T-helper 1 cell treated with Interleukin-12 subunit alpha and Interleukin-12 subunit beta and Interleukin-4 antibody, amounts not matched to agents 30 μg/mL and 1 μg/mL, for 36 hours (primary cell): ENCODE measurements at regions not wholly inside any gene's neighbourhood (a gene's known extent, or its start where the extent isn't known, plus 50 kb on each side); places are given as distances from the start of the nearest gene placed in this dataset.
"Not testable (repeated sequence)": the region's sequence is repeated elsewhere in the genome, so short reads cannot be mapped to it uniquely, and the experiment has no call there.

ENCODE experiments used
- H3K27ac Mint-ChIP-seq: one replicate; pipeline ENCODE4 v1.8.0; 2021; ENCODE audit warnings: mild to moderate bottlenecking, mixed read lengths
- H3K27me3 Mint-ChIP-seq: one replicate; pipeline ENCODE4 v1.8.0; 2021; ENCODE audit warnings: low read depth, mixed read lengths
- H3K36me3 Mint-ChIP-seq: one replicate; pipeline ENCODE4 v1.8.0; 2021; ENCODE audit warnings: low read depth, mixed read lengths
- H3K4me1 Mint-ChIP-seq: one replicate; pipeline ENCODE4 v1.8.0; 2021; ENCODE audit warnings: low read depth, mixed read lengths
- H3K4me3 Mint-ChIP-seq: one replicate; pipeline ENCODE4 v1.8.0; 2021; ENCODE audit warnings: mild to moderate bottlenecking, moderate library complexity, mixed read lengths
- H3K9me3 Mint-ChIP-seq: one replicate; pipeline ENCODE4 v1.8.0; 2021; ENCODE audit warnings: mixed read lengths

DNA sequence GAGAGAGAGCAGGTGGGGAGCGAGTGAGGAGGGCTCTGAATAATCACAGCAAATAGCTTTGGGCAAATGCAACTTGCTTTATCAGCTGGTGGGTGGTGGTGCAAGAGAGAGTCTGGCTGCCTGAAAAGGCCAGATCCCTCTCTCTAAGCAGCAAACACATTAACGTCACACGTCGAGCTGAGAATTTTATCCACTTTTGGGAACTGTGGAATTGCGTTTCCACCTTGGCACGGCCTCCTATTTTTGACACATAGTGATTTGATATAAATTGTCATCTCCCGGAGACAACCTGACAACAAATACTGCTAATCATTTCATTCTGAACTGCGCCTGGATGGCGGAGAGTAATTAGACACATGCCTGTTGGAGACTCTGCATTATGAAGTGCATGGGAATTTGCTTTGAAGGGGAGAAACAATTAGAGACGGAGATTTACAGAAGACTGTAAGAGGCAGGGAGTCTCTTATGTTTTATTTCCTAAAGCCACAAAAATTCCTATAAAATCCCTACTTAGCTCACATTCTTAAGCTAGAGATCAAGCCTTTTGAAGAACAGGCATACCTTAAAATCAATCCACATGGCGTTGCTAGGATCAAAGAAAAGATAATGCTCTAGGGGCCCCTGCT, 634.1 kb downstream of the TDRD15 start:
- no peaks in the 10 kb centered on the region for H3K36me3 Mint-ChIP-seq
- H3K4me3 Mint-ChIP-seq = no peak overlapping the region
- no peak overlapping the region for H3K27ac Mint-ChIP-seq
- H3K9me3 Mint-ChIP-seq = peaks cover 12% of the 10 kb centered on the region
- no peaks in the 10 kb centered on the region for H3K4me1 Mint-ChIP-seq
- no peaks in the 10 kb centered on the region for H3K27me3 Mint-ChIP-seq

GRCh38 chr2:21759819-21760218, 636.1 kb downstream of the TDRD15 start:
- Mint-ChIP-seq H3K36me3 (no peaks in the 10 kb centered on the region), H3K9me3 (peaks cover 12% of the 10 kb centered on the region), H3K4me3 (no peak overlapping the region), H3K27me3 (no peaks in the 10 kb centered on the region), H3K27ac (no peak overlapping the region), H3K4me1 (no peaks in the 10 kb centered on the region)

GRCh38 chr2:21761361-21761760, 637.6 kb downstream of the TDRD15 start:
- peaks cover 12% of the 10 kb centered on the region for H3K9me3 Mint-ChIP-seq
- no peaks in the 10 kb centered on the region for H3K36me3 Mint-ChIP-seq
- no peaks in the 10 kb centered on the region for H3K4me1 Mint-ChIP-seq
- no peak overlapping the region for H3K27ac Mint-ChIP-seq
- no peaks in the 10 kb centered on the region for H3K27me3 Mint-ChIP-seq
- no peak overlapping the region for H3K4me3 Mint-ChIP-seq

- no peak overlapping the region for H3K27ac Mint-ChIP-seq
- no peaks in the 10 kb centered on the region for H3K27me3 Mint-ChIP-seq
- H3K4me3 Mint-ChIP-seq = no peak overlapping the region
- H3K4me1 Mint-ChIP-seq = no peaks in the 10 kb centered on the region
- H3K9me3 Mint-ChIP-seq = peaks cover 12% of the 10 kb centered on the region
- no peaks in the 10 kb centered on the region for H3K36me3 Mint-ChIP-seq
These were observed 639.7 kb downstream of the TDRD15 start for GRCh38 chr2:21763501-21763900.

GRCh38 chr2:21770787-21771186, 647.0 kb downstream of the TDRD15 start:
- Mint-ChIP-seq H3K27me3 (no peaks in the 10 kb centered on the region), H3K27ac (no peak overlapping the region), H3K4me3 (no peak overlapping the region), H3K36me3 (no peaks in the 10 kb centered on the region), H3K4me1 (no peaks in the 10 kb centered on the region), H3K9me3 (peaks cover 4% of the 10 kb centered on the region)

DNA sequence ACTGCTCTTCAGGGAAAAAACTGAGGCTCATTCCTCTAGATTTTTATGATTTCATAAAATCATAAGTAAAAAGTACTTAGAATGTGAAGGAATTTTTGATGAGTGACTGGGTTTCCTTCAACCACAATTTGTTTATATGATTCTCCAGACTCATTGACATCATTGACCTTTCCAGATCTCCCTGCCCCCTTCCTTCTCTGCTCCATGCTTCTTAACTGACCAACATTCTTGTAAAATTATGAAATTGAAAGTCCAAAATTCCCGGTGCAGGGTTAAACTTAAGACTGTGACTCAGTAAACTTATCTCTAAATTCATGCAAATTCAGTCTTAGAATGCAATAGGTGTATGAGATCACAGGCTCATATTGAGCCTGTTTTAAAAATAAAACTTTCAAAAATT, 648.9 kb downstream of the TDRD15 start:
- Mint-ChIP-seq H3K9me3 (peaks cover 4% of the 10 kb centered on the region), H3K36me3 (no peaks in the 10 kb centered on the region), H3K4me3 (no peak overlapping the region), H3K4me1 (no peaks in the 10 kb centered on the region), H3K27ac (no peak overlapping the region), H3K27me3 (no peaks in the 10 kb centered on the region)

DNA sequence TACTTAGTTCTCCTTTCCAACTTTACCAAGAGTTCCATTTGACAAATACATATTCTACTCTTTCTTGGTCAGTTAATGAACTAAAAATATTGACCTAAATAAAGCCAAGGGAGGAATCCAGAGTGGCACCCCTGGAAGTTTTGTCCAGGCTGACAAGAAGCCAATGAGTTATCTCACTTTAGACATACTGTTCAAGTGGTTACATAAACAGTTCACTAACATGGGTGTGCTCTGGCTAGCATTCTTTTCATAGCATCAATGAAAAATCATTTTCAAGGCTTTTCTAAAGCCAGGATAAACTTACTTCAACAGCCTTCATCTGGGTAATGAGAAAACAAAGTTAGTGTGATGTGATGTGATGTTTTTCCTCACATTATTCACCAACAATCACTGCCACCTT, 649.4 kb downstream of the TDRD15 start:
- Mint-ChIP-seq H3K27ac (no peak overlapping the region), H3K4me3 (no peak overlapping the region), H3K27me3 (no peaks in the 10 kb centered on the region), H3K9me3 (peaks cover 4% of the 10 kb centered on the region), H3K4me1 (no peaks in the 10 kb centered on the region), H3K36me3 (no peaks in the 10 kb centered on the region)

GRCh38 chr2:21774691-21775368, 651.1 kb downstream of the TDRD15 start:
- Mint-ChIP-seq H3K27me3 (no peaks in the 10 kb centered on the region), H3K36me3 (no peaks in the 10 kb centered on the region), H3K27ac (no peak overlapping the region), H3K4me1 (no peaks in the 10 kb centered on the region), H3K9me3 (no peaks in the 10 kb centered on the region), H3K4me3 (no peak overlapping the region)

GRCh38 chr2:21779786-21780185, 656.0 kb downstream of the TDRD15 start:
- Mint-ChIP-seq H3K9me3 (no peaks in the 10 kb centered on the region), H3K27ac (no peak overlapping the region), H3K36me3 (no peaks in the 10 kb centered on the region), H3K27me3 (no peaks in the 10 kb centered on the region), H3K4me1 (no peaks in the 10 kb centered on the region), H3K4me3 (no peak overlapping the region)

DNA sequence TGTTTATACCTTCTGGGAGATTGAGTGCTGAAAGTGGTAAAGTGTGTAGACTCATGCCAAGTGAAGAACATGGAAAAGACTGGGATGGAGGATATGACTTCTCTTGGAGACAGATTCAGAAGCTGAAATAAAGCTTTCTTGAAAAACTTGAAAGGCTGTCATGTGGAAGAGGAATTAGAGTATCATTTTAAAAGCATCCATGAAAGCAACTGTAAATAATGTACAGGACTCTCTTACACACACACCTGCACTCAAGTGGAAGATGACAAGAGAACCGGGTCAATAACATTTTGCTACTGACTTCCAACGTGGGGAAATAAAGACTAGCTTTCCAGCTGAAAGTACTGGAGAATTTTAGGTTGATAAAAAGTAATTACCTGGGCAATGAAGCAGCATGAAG, 658.2 kb downstream of the TDRD15 start:
- H3K27me3 Mint-ChIP-seq = no peaks in the 10 kb centered on the region
- no peak overlapping the region for H3K4me3 Mint-ChIP-seq
- H3K4me1 Mint-ChIP-seq = no peaks in the 10 kb centered on the region
- H3K36me3 Mint-ChIP-seq = no peaks in the 10 kb centered on the region
- H3K9me3 Mint-ChIP-seq = no peaks in the 10 kb centered on the region
- no peak overlapping the region for H3K27ac Mint-ChIP-seq

DNA sequence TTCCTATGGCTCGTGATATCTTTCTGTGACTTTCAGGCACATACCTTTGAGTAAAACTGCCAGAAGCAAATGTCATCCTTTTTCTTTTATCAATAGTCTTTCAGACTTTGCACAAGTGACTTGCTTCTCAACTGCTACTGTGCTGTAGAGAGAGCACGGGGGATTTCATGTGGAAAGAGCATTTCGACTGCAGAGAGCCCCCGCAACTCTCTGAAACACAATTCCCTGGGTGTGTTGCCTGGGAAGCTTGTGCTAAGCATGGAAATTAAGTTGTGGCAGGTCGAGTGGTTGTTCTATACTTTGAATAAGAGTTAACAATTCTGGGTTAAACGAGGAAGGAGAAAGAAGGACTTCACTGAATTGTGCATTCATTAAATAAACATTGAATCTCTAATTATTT, 659.1 kb downstream of the TDRD15 start:
- H3K9me3 Mint-ChIP-seq = no peaks in the 10 kb centered on the region
- no peak overlapping the region for H3K4me3 Mint-ChIP-seq
- no peaks in the 10 kb centered on the region for H3K36me3 Mint-ChIP-seq
- no peak overlapping the region for H3K27ac Mint-ChIP-seq
- no peaks in the 10 kb centered on the region for H3K27me3 Mint-ChIP-seq
- H3K4me1 Mint-ChIP-seq = no peaks in the 10 kb centered on the region

DNA sequence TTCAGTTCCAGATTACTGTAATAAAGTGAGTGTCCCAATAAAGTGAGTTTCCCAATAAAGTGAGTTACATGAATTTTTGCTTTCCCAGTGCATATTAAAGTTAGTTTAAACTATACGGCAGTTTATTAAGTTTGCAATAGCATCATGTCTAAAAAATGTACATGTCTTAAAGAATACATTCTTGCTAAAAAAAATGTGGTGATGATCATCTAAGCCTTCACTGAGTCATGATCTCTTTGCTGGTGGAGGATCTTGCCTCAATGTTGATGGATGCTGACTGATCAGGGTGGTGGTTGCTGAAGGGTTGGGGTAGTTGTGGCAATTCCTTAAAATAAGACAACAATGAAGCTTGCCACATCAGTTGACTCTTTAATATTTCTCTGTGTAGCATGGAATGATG, 664.2 kb downstream of the TDRD15 start:
- H3K27ac Mint-ChIP-seq = no peak overlapping the region
- no peaks in the 10 kb centered on the region for H3K4me1 Mint-ChIP-seq
- no peaks in the 10 kb centered on the region for H3K36me3 Mint-ChIP-seq
- H3K27me3 Mint-ChIP-seq = no peaks in the 10 kb centered on the region
- no peaks in the 10 kb centered on the region for H3K9me3 Mint-ChIP-seq
- no peak overlapping the region for H3K4me3 Mint-ChIP-seq

DNA sequence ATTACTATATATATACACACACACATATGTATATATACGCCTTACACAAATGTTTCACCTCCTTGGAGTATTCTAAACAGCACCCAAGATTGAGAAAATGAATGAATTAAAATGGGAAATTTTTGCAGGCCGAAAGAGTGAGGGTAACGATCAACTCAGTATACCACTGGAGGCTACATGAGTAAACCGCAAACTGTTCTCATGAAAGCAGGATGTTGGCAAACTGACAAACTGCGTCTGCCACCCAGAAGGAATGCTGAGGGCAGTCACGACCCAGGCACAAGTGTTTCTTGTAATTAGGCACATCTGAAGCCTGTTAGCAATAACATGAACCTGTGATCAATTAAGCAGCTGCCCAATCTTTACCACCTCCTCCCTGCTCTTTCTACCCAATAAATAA, 666.5 kb downstream of the TDRD15 start:
- not testable (repeated sequence) for H3K27me3 Mint-ChIP-seq, H3K9me3 Mint-ChIP-seq, H3K27ac Mint-ChIP-seq, H3K4me1 Mint-ChIP-seq, H3K4me3 Mint-ChIP-seq, H3K36me3 Mint-ChIP-seq

GRCh38 chr2:21792571-21792970, 668.8 kb downstream of the TDRD15 start:
- no peak overlapping the region for H3K4me3 Mint-ChIP-seq
- H3K9me3 Mint-ChIP-seq = no peaks in the 10 kb centered on the region
- no peaks in the 10 kb centered on the region for H3K4me1 Mint-ChIP-seq
- no peaks in the 10 kb centered on the region for H3K27me3 Mint-ChIP-seq
- H3K27ac Mint-ChIP-seq = no peak overlapping the region
- H3K36me3 Mint-ChIP-seq = no peaks in the 10 kb centered on the region

- Mint-ChIP-seq H3K4me1 (no peaks in the 10 kb centered on the region), H3K27me3 (no peaks in the 10 kb centered on the region), H3K36me3 (no peaks in the 10 kb centered on the region)
These were observed 669.7 kb downstream of the TDRD15 start for GRCh38 chr2:21793461-21793860.

DNA sequence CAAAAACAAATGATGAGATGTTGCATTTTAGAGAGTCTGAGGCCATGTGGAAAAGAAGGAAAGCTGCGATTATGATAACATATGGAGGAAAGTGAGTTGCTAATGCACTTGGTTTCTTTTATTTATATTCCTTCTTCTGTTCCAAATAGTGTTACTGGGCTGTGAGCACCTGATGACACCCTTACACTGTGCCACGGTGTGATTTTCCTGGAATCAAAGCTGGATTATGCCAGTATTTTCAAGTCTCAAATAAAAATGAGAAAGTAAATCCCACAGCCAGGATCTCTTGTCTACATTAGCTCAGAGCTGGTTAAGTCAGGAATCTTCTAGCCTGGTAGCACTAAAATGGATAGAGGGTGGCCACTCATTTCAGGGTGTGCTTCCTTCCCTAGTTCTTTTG, 670.8 kb downstream of the TDRD15 start:
- H3K4me3 Mint-ChIP-seq = no peak overlapping the region
- no peaks in the 10 kb centered on the region for H3K9me3 Mint-ChIP-seq
- no peaks in the 10 kb centered on the region for H3K36me3 Mint-ChIP-seq
- H3K4me1 Mint-ChIP-seq = no peaks in the 10 kb centered on the region
- H3K27me3 Mint-ChIP-seq = no peaks in the 10 kb centered on the region
- H3K27ac Mint-ChIP-seq = no peak overlapping the region

More at GRCh38 chr2:21793461-21793860, 669.7 kb downstream of the TDRD15 start:
- Mint-ChIP-seq H3K4me3 (no peak overlapping the region), H3K27ac (no peak overlapping the region), H3K9me3 (no peaks in the 10 kb centered on the region)
